GM12875 (cell line): ENCODE measurements at regions not wholly inside any gene's neighbourhood (a gene's known extent, or its start where the extent isn't known, plus 50 kb on each side); places are given as distances from the start of the nearest gene placed in this dataset.

Experiments
- H3K4me3 ChIP-seq: one replicate; pipeline ENCODE4 v1.5.1; 2011; ENCODE audit warnings: low read depth, low read length, control low read depth
- TF ChIP-seq, protein P1 (sequence below): IDR thresholded peaks from 2 replicates; pipeline ENCODE4 v1.5.1; 2011; ENCODE audit warnings: low read depth, mild to moderate bottlenecking, control low read depth, inconsistent platforms, low read length, moderate library complexity, borderline replicate concordance; ENCODE audit not compliant: insufficient read depth

DNA sequence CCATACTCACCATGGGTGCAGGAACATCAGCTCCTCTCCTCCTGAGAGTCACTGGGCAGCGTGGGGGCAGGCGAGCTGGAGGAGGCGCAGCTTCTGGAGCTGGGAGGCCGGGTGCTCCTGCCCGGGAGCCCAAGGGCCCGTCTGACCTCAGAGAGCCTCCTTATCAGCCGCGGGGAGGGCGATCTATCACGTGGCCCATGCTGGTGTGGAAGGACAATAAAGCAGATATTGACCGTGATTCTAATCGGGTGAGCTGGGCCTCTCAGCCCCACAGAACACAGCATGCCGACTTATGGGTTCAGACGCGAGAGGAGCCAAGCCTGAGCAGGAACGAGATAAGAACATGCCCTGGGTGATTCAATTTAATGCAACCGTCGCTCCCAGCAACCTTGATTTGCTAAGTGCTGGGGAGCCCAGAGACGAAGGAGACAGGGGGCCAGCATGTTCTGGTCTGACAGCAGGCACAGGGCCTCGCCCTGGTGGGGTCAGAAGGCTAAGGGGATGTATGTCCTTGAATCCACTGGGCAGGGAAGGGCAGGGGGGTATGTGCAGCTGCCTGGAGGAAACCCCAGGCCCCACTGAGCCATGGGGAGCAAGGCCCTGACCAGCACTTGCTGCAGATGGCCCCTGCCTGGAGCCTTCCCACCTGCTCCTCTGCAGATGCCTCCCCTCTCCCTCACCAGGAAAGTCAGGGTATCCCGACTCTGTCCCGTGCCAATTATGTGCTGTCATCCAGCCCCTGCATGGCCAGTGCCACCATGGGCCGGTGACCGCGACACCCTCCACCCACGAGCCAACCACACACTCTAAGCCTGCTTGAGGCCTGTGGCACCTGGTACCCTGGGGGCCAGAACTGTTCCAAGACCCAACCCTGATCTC is 95.3 kb upstream of the RET start:
- TF ChIP-seq, protein P1, sequence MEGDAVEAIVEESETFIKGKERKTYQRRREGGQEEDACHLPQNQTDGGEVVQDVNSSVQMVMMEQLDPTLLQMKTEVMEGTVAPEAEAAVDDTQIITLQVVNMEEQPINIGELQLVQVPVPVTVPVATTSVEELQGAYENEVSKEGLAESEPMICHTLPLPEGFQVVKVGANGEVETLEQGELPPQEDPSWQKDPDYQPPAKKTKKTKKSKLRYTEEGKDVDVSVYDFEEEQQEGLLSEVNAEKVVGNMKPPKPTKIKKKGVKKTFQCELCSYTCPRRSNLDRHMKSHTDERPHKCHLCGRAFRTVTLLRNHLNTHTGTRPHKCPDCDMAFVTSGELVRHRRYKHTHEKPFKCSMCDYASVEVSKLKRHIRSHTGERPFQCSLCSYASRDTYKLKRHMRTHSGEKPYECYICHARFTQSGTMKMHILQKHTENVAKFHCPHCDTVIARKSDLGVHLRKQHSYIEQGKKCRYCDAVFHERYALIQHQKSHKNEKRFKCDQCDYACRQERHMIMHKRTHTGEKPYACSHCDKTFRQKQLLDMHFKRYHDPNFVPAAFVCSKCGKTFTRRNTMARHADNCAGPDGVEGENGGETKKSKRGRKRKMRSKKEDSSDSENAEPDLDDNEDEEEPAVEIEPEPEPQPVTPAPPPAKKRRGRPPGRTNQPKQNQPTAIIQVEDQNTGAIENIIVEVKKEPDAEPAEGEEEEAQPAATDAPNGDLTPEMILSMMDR = no peak
- no peak overlapping the region for H3K4me3 ChIP-seq

DNA sequence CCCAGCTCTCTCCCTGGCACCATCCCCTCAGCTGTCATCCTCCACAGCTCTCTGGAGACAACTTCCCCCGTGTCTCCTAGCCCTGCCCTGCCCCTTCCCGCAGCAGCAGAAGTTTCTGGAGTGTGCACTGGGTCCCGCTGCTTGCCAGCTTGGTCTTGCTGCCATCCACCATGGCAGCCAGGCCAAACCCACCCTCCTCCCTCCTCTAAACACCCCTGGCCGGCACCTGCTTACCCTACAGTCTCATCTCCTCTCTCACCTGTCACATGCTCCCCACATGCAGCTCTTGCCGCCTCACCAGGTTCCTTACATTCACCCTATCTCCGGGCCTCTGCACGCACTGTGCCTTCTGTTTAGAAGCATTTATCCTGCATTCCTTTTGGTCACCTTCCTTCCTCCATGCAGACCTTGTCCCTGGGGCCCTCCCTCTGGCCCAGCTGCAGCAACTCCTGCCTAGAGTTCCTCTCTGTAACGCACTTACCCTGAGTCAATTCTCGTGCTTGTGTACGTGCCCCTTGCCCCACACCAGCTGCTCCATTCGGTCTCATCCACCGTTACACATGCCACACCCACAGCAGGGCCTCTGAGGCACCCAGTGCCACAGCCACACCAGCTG is 93.9 kb upstream of the RET start:
- H3K4me3 ChIP-seq = no peak overlapping the region
- TF ChIP-seq, protein P1 = no peak

DNA sequence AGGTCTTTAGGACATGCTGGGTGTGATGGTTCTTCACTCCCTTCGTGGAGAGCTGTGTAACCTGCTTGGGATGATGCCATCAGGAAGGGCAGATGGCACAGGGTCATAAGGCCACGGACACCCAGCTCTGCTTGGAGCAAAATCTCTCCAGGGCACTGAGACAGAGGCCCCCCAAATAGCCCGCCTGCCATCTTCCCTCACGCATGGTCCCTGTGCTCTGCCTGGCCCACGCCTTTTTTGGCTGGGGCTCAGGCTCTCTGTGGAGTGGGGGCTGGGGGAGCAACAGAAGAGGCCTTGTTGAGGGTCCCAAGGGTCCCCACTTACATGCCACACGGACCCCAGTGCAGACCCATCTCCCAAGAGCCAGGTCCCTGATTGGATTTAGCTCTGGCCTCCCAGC is 93.3 kb upstream of the RET start:
- H3K4me3 ChIP-seq = no peak overlapping the region
- TF ChIP-seq, protein P1 = no peak

DNA sequence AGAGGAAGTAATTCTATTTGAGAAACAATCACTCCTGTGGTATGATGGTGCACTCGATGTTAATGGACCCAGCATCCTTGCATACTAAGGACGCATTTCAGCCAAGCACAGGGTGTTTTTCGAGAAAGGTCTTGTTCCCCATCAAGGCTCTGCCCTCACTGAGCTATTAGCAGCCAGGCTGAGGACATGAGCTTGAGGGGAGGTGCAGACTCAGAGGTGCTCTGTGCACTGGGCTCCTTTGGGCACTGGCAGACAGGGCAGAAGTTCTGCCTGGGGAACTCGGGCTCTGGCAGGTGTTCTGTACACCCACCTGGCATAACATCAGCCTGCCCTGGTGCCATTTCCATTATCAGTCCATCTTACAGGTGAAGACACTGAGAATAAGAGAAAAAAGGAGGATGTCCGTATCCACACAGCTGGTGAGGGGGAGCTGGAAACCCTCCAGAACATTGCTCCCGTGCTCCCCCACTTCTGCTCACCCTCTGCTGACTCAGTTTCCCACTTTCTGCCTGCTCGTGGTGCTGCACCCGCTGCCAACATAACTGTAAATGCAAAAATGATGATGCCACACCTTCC is 92.7 kb upstream of the RET start:
- TF ChIP-seq, protein P1 = no peak
- H3K4me3 ChIP-seq = no peak overlapping the region

DNA sequence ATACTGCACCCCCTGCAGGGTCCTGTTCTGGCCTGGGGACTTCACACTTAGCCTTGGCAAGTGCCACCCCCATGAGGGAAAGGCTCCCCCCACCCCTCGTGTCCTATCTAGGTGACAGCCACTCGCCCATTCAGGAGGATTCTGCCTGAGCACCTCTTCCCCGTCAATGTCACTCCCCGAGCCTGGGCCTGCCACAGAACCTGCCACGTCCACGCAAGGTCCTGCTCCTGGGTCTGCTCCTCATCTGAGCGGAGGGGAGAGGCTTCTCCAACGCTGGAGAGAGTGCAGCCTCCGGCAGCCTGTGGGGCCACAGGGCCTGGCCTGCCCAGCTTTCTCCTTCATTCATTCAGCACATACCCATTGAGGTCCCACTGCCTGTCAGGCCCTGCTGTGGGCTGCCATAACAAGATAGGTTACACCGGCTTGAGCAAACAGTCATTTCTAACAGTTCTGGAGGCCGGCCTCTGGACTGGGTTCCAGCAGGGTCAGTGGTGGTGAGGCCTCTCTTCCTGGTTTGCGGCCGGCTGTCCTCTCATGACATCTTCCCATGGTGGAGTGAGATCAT is 92.0 kb upstream of the RET start:
- H3K4me3 ChIP-seq = no peak overlapping the region
- TF ChIP-seq, protein P1 = no peak

DNA sequence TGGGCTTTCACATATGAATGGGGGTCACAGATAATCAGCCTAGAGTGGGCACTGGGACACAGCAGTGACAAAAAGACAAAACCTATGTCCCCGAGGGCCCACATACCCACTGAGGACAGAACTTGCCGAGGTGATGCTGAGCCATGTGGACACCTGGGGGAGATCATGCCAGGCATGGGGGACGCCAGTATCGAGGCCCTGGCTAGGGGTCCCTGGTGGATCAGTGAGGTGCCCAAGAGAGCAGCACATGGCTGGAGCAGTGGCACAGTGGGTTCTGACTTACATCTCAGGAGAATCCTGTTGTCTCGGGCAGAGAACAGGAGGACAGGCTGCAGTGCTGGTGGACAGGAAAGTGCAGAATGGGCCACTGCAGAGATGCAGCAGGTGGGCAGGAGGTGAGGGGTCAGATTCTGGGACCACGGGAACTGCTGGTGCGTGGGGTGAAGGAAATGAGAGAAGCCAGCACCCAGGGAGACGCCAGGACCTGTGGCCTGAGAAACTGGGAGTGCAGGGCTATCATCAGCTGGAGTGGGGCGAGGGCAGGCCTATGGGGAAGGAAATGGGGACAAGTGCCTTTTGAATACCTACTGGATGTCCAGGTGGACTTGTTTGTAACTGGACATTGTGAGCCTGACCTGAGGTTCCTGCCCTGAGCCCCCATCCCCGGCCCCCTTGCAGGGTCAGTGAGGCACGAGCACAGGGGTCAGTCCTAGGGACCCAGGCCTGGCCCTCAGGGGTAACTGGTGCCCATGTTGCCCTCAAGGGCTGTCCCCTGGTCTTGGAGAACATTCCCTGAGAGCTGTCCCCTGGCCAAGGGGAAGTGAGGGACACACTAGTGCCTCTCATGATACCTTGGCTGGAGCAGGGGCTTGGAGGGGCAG is 91.2 kb upstream of the RET start:
- H3K4me3 ChIP-seq = no peak overlapping the region
- TF ChIP-seq, protein P1 = no peak
